ENCODE measurements at regions not wholly inside any gene's neighbourhood (a gene's known extent, or its start where the extent isn't known, plus 50 kb on each side); places are given as distances from the start of the nearest gene placed in this dataset.

GRCh38 chr15:94670438-94671034 lies 439.2 kb downstream of the MCTP2 start:
- intact Hi-C loops (cut with micrococcal nuclease; ENCODE audit: unreplicated experiment) = loop anchor here (5.0 to 10.0 kb wide), 6 partner anchors 256 to 1934 kb away; partner anchors contain the start of gene NR2F2
- Histone ChIP-seq H3K36me3 (ENCODE audit: insufficient read depth, low read length, poor library complexity, severe bottlenecking) (no peaks in the 10 kb centered on the region), H3K4me3 (ENCODE audit: low read depth, low read length, poor library complexity, severe bottlenecking) (no peak overlapping the region), H3K27me3 (replicated peaks; ENCODE audit: insufficient read depth, low read depth, low read length, poor library complexity) (no peaks in the 10 kb centered on the region), H3K4me1 (ENCODE audit: insufficient read depth, low read length, poor library complexity, severe bottlenecking) (peaks cover 9% of the 10 kb centered on the region), H3K27ac (ENCODE audit: low read depth, low read length, poor library complexity, severe bottlenecking) (no peak overlapping the region), H3K9me3 (ENCODE audit: low read depth, low read length, poor library complexity, severe bottlenecking) (no peaks in the 10 kb centered on the region)
- POLR2A ChIA-PET (ENCODE audit: low non-redundant PET) = no interaction called here
- CTCF ChIA-PET = no interaction called here
- no peak for TF ChIP-seq EZH2 (IDR thresholded peaks at IDR 0.05; ENCODE audit: borderline replicate concordance, low read depth, low read length, poor library complexity, severe bottlenecking)
- TF ChIP-seq CTCF (conservative IDR thresholded peaks at IDR 0.05; ENCODE audit: low read depth, low read length) = peak; percentile 80
- BruUV-seq (replicated peaks) = no TSS peak
- DNase-seq (ENCODE audit: low spot score) = peak; percentile 59

GRCh38 chr15:94671858-94672532 lies 440.6 kb downstream of the MCTP2 start:
- POLR2A ChIA-PET (ENCODE audit: low non-redundant PET) = no interaction called here
- Histone ChIP-seq H3K27ac (ENCODE audit: low read depth, low read length, poor library complexity, severe bottlenecking) (no peak overlapping the region), H3K36me3 (ENCODE audit: insufficient read depth, low read length, poor library complexity, severe bottlenecking) (no peaks in the 10 kb centered on the region), H3K27me3 (replicated peaks; ENCODE audit: insufficient read depth, low read depth, low read length, poor library complexity) (no peaks in the 10 kb centered on the region), H3K4me1 (ENCODE audit: insufficient read depth, low read length, poor library complexity, severe bottlenecking) (peaks cover 10% of the 10 kb centered on the region), H3K9me3 (ENCODE audit: low read depth, low read length, poor library complexity, severe bottlenecking) (no peaks in the 10 kb centered on the region), H3K4me3 (ENCODE audit: low read depth, low read length, poor library complexity, severe bottlenecking) (no peak overlapping the region)
- CTCF ChIA-PET = interaction anchor here (0.9 kb wide), 1 partner anchor 353 kb away, joined by 5 read pairs; no protein-coding TSS in a partner anchor
- peak; percentile 55 for DNase-seq (ENCODE audit: low spot score)
- TF ChIP-seq CTCF (conservative IDR thresholded peaks at IDR 0.05; ENCODE audit: low read depth, low read length) (peak; percentile 33), EZH2 (IDR thresholded peaks at IDR 0.05; ENCODE audit: borderline replicate concordance, low read depth, low read length, poor library complexity, severe bottlenecking) (no peak)
- intact Hi-C loops (cut with micrococcal nuclease; ENCODE audit: unreplicated experiment) = loop anchor here (5.0 to 10.0 kb wide), 6 partner anchors 257 to 1933 kb away; partner anchors contain the start of gene NR2F2
- BruUV-seq (replicated peaks) = no TSS peak

GRCh38 chr15:94673801-94674200 lies 442.4 kb downstream of the MCTP2 start:
- TF ChIP-seq CTCF (conservative IDR thresholded peaks at IDR 0.05; ENCODE audit: low read depth, low read length) (no peak), EZH2 (IDR thresholded peaks at IDR 0.05; ENCODE audit: borderline replicate concordance, low read depth, low read length, poor library complexity, severe bottlenecking) (no peak)
- BruUV-seq (replicated peaks) = no TSS peak
- Histone ChIP-seq H3K36me3 (ENCODE audit: insufficient read depth, low read length, poor library complexity, severe bottlenecking) (no peaks in the 10 kb centered on the region), H3K4me3 (ENCODE audit: low read depth, low read length, poor library complexity, severe bottlenecking) (no peak overlapping the region), H3K9me3 (ENCODE audit: low read depth, low read length, poor library complexity, severe bottlenecking) (no peaks in the 10 kb centered on the region), H3K27ac (ENCODE audit: low read depth, low read length, poor library complexity, severe bottlenecking) (no peak overlapping the region), H3K4me1 (ENCODE audit: insufficient read depth, low read length, poor library complexity, severe bottlenecking) (peaks cover 17% of the 10 kb centered on the region), H3K27me3 (replicated peaks; ENCODE audit: insufficient read depth, low read depth, low read length, poor library complexity) (no peaks in the 10 kb centered on the region)
- CTCF ChIA-PET = no interaction called here
- no peak for DNase-seq (ENCODE audit: low spot score)
- POLR2A ChIA-PET (ENCODE audit: low non-redundant PET) = no interaction called here
- intact Hi-C loops (cut with micrococcal nuclease; ENCODE audit: unreplicated experiment) = loop anchor here (5.0 to 10.0 kb wide), 6 partner anchors 259 to 1931 kb away; partner anchors contain the start of gene NR2F2
